ENCODE measurements at regions not wholly inside any gene's neighbourhood (a gene's known extent, or its start where the extent isn't known, plus 50 kb on each side); places are given as distances from the start of the nearest gene placed in this dataset.

- DNase-seq = no peak
Observed at GRCh38 chr1:192418552-192419285, 101.9 kb downstream of the RGS21 start.

GRCh38 chr1:192430644-192431043, 113.9 kb downstream of the RGS21 start:
- H3K27ac ChIP-seq = no peak overlapping the region
- H3K9me3 ChIP-seq = peaks cover 0 to 8% (median 0%) of the 10 kb centered on the region in 4 donors
- no peak for TF ChIP-seq POLR2A (IDR thresholded peaks at IDR 0.05)
- TF ChIP-seq CTCF (IDR thresholded peaks at IDR 0.05) = no peak
- no peak for DNase-seq
- H3K4me1 ChIP-seq = no peaks in the 10 kb centered on the region
- H3K4me3 ChIP-seq = no peak overlapping the region
- H3K36me3 ChIP-seq = no peaks in the 10 kb centered on the region
- H3K27me3 ChIP-seq = no peaks in the 10 kb centered on the region

More at GRCh38 chr1:192418552-192419285, 101.9 kb downstream of the RGS21 start:
- no peaks in the 10 kb centered on the region for H3K27me3 ChIP-seq
- H3K36me3 ChIP-seq = no peaks in the 10 kb centered on the region
- no peak overlapping the region for H3K27ac ChIP-seq
- TF ChIP-seq POLR2A (IDR thresholded peaks at IDR 0.05) (no peak), CTCF (IDR thresholded peaks at IDR 0.05) (no peak)
- H3K4me1 ChIP-seq = no peaks in the 10 kb centered on the region
- H3K9me3 ChIP-seq = no peaks in the 10 kb centered on the region
- H3K4me3 ChIP-seq = no peak overlapping the region

GRCh38 chr1:192435704-192436103, 118.9 kb downstream of the RGS21 start:
- TF ChIP-seq CTCF (IDR thresholded peaks at IDR 0.05) (no peak), POLR2A (IDR thresholded peaks at IDR 0.05) (no peak)
- H3K27ac ChIP-seq = no peak overlapping the region
- no peaks in the 10 kb centered on the region for H3K27me3 ChIP-seq
- no peak overlapping the region for H3K4me3 ChIP-seq
- H3K36me3 ChIP-seq = no peaks in the 10 kb centered on the region
- no peaks in the 10 kb centered on the region for H3K4me1 ChIP-seq
- DNase-seq = no peak
- peaks cover 0 to 4% (median 0%) of the 10 kb centered on the region in 4 donors for H3K9me3 ChIP-seq

- Histone ChIP-seq H3K9me3 (no peaks in the 10 kb centered on the region), H3K4me1 (no peaks in the 10 kb centered on the region), H3K36me3 (no peaks in the 10 kb centered on the region), H3K27me3 (no peaks in the 10 kb centered on the region), H3K27ac (no peak overlapping the region), H3K4me3 (no peak overlapping the region)
- DNase-seq = no peak
- TF ChIP-seq CTCF (IDR thresholded peaks at IDR 0.05) = no peak
- no peak for TF ChIP-seq POLR2A (IDR thresholded peaks at IDR 0.05)
Observed at GRCh38 chr1:192436441-192437078, 119.8 kb downstream of the RGS21 start.

- H3K27ac ChIP-seq = no peak overlapping the region
- H3K36me3 ChIP-seq = no peaks in the 10 kb centered on the region
- H3K4me1 ChIP-seq = no peaks in the 10 kb centered on the region
- no peak for TF ChIP-seq CTCF (IDR thresholded peaks at IDR 0.05)
- TF ChIP-seq POLR2A (IDR thresholded peaks at IDR 0.05) = no peak
- no peak for DNase-seq
- no peak overlapping the region for H3K4me3 ChIP-seq
- H3K27me3 ChIP-seq = no peaks in the 10 kb centered on the region
- no peaks in the 10 kb centered on the region for H3K9me3 ChIP-seq
Observed at GRCh38 chr1:192438737-192439136, 121.9 kb downstream of the RGS21 start.

All from Peyer's patch (tissue), 4 donors.